HG02973 (cell line): ENCODE measurements at regions not wholly inside any gene's neighbourhood (a gene's known extent, or its start where the extent isn't known, plus 50 kb on each side); places are given as distances from the start of the nearest gene placed in this dataset.
"Not testable (repeated sequence)": the region's sequence is repeated elsewhere in the genome, so short reads cannot be mapped to it uniquely, and the experiment has no call there.

Source experiments
- ATAC-seq: cut with Tn5 transposase; IDR thresholded peaks from one replicate; pipeline ENCODE4 v1.9.1; 2021; ENCODE audit warnings: moderate library complexity; ENCODE audit not compliant: unreplicated experiment

- no peak for ATAC-seq
These were observed 63.4 kb upstream of the NAMPT start for GRCh38 chr7:106348231-106348630.

GRCh38 chr7:106347229-106347833 lies 62.5 kb upstream of the NAMPT start:
- no peak for ATAC-seq

GRCh38 chr7:106346678-106347217 lies 62.0 kb upstream of the NAMPT start:
- ATAC-seq = peak; percentile 91

- ATAC-seq = no peak
These were observed 61.4 kb upstream of the NAMPT start for GRCh38 chr7:106346167-106346677.

GRCh38 chr7:106345421-106346166 lies 60.8 kb upstream of the NAMPT start:
- ATAC-seq = no peak

GRCh38 chr7:106344861-106345260 lies 60.1 kb upstream of the NAMPT start:
- no peak for ATAC-seq

GRCh38 chr7:106344211-106344610 lies 59.4 kb upstream of the NAMPT start:
- ATAC-seq = no peak

GRCh38 chr7:106342049-106342448 lies 57.3 kb upstream of the NAMPT start:
- ATAC-seq = not testable (repeated sequence)

GRCh38 chr7:106340247-106340596 lies 55.4 kb upstream of the NAMPT start:
- not testable (repeated sequence) for ATAC-seq

- ATAC-seq = no peak
These were observed 54.9 kb upstream of the NAMPT start for GRCh38 chr7:106339513-106340246.

- no peak for ATAC-seq
These were observed 53.0 kb upstream of the NAMPT start for GRCh38 chr7:106337754-106338153.

GRCh38 chr7:106335814-106336213 lies 51.0 kb upstream of the NAMPT start:
- ATAC-seq = no peak
